ENCODE measurements at regions not wholly inside any gene's neighbourhood (a gene's known extent, or its start where the extent isn't known, plus 50 kb on each side); places are given as distances from the start of the nearest gene placed in this dataset.
"Not testable (repeated sequence)": the region's sequence is repeated elsewhere in the genome, so short reads cannot be mapped to it uniquely, and the experiment has no call there.

- H3K4me1 ChIP-seq = no peaks in the 10 kb centered on the region
- no peaks in the 10 kb centered on the region for H3K9me3 ChIP-seq (replicated peaks in 1 of 11)
- no peak overlapping the region for H3K4me3 ChIP-seq
- H3K4me2 ChIP-seq = no peak overlapping the region
- no peak for TF ChIP-seq Cebpa-rat (IDR thresholded peaks at IDR 0.05)
- H3K27me3 ChIP-seq = no peaks in the 10 kb centered on the region
- no peaks in the 10 kb centered on the region for H3K36me3 ChIP-seq
- H3K9ac ChIP-seq = no peak overlapping the region
- H3K27ac ChIP-seq = no peak overlapping the region
- no peaks in the 10 kb centered on the region for H4K20me1 ChIP-seq
These were observed 154.3 kb upstream of the ZBTB20 start for GRCh38 chr3:115301364-115301860.

- H3K9me3 ChIP-seq (replicated peaks in 1 of 11); H3K27me3 ChIP-seq; H4K20me1 ChIP-seq; H3K36me3 ChIP-seq; H3K4me2 ChIP-seq; H3K27ac ChIP-seq; H3K4me3 ChIP-seq; H3K9ac ChIP-seq: not testable (repeated sequence)
- H3K4me1 ChIP-seq = peaks cover 0 to 27% (median 0%) of the 10 kb centered on the region in 10 experiments; a peak in 6 of 20 replicates
These were observed 170.9 kb upstream of the ZBTB20 start for GRCh38 chr3:115317953-115318352.

DNA sequence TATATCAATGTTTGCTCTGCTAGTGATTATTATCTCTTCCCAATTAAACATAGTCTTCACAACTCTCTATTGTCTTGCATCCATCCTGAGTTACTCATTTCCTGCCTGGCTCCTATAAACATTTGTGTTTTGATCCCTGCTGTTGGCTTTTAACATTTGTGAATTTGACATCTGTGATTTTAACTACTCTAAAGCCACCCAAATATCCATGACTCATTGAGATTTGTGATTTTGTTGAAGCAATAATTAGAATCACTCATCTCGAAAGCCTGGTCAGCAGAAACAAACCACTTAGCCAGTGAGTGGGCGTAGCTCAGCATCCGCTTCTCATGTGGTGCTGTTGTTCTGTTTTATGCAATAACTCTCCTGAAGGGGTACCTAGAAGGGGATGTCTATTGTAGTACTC lies 174.3 kb upstream of the ZBTB20 start:
- Histone ChIP-seq H4K20me1 (no peaks in the 10 kb centered on the region), H3K9me3 (replicated peaks in 1 of 11) (no peaks in the 10 kb centered on the region), H3K27me3 (no peaks in the 10 kb centered on the region), H3K9ac (no peak overlapping the region), H3K4me1 (peaks cover 0 to 38% (median 0%) of the 10 kb centered on the region in 10 experiments; a peak in 6 of 20 replicates), H3K4me2 (peak overlapping the region in 3 of 11 experiments; percentile 30 to 57 (median 40); a peak in 7 of 22 replicates), H3K27ac (peak overlapping the region in 1 of 11 experiments; percentile 10; a peak in 2 of 22 replicates), H3K4me3 (no peak overlapping the region), H3K36me3 (no peaks in the 10 kb centered on the region)
- no peak for TF ChIP-seq Cebpa-rat (IDR thresholded peaks at IDR 0.05)

GRCh38 chr3:115322901-115323300 lies 175.8 kb upstream of the ZBTB20 start:
- Histone ChIP-seq H3K27ac (no peak overlapping the region), H3K9me3 (replicated peaks in 1 of 11) (no peaks in the 10 kb centered on the region), H3K4me1 (peaks cover 0 to 38% (median 0%) of the 10 kb centered on the region in 10 experiments; a peak in 6 of 20 replicates), H3K27me3 (no peaks in the 10 kb centered on the region), H3K9ac (no peak overlapping the region), H3K4me3 (no peak overlapping the region), H4K20me1 (no peaks in the 10 kb centered on the region), H3K4me2 (peak overlapping the region in 2 of 11 experiments; percentile 15 to 57; a peak in 3 of 22 replicates), H3K36me3 (no peaks in the 10 kb centered on the region)
- no peak for TF ChIP-seq Cebpa-rat (IDR thresholded peaks at IDR 0.05)

GRCh38 chr3:115323380-115323779 lies 176.3 kb upstream of the ZBTB20 start:
- TF ChIP-seq Cebpa-rat (IDR thresholded peaks at IDR 0.05) = no peak
- H3K9ac ChIP-seq = no peak overlapping the region
- H3K4me2 ChIP-seq = peak overlapping the region in 3 of 11 experiments; percentile 1 to 57 (median 15); a peak in 4 of 22 replicates
- H3K27me3 ChIP-seq = no peaks in the 10 kb centered on the region
- no peaks in the 10 kb centered on the region for H3K36me3 ChIP-seq
- no peaks in the 10 kb centered on the region for H3K9me3 ChIP-seq (replicated peaks in 1 of 11)
- peaks cover 0 to 38% (median 0%) of the 10 kb centered on the region in 10 experiments; a peak in 6 of 20 replicates for H3K4me1 ChIP-seq
- H3K4me3 ChIP-seq = no peak overlapping the region
- H4K20me1 ChIP-seq = no peaks in the 10 kb centered on the region
- H3K27ac ChIP-seq = no peak overlapping the region

- Histone ChIP-seq H3K9me3 (replicated peaks in 1 of 11) (no peaks in the 10 kb centered on the region), H3K4me1 (peaks cover 0 to 38% (median 0%) of the 10 kb centered on the region in 10 experiments; a peak in 6 of 20 replicates), H3K4me3 (no peak overlapping the region), H3K27me3 (no peaks in the 10 kb centered on the region), H3K27ac (no peak overlapping the region), H3K9ac (no peak overlapping the region), H3K36me3 (no peaks in the 10 kb centered on the region), H3K4me2 (peak overlapping the region in 3 of 11 experiments; percentile 1 to 57 (median 15); a peak in 4 of 22 replicates), H4K20me1 (no peaks in the 10 kb centered on the region)
- no peak for TF ChIP-seq Cebpa-rat (IDR thresholded peaks at IDR 0.05)
These were observed 177.0 kb upstream of the ZBTB20 start for GRCh38 chr3:115324056-115324455.

DNA sequence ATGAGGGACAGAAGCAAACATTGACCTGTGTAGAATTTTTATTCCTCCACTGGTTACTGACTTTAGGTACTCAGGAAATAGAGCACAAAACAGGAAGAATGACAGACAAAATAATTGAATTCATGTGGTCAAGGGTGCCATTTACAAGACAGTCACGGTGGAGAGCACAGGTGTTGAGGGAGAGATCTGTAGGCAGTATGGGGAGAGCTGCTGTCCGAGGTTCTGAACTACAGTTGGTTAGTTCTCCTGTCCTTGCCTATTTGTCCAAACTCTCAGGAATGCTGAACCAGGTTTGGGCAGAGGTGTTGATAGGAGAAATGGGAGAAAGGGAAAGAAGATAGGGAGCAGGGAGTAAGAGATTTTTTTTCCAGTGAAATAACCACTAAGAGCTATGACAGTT lies 178.5 kb upstream of the ZBTB20 start:
- Histone ChIP-seq H3K9ac (no peak overlapping the region), H3K4me3 (no peak overlapping the region), H3K9me3 (replicated peaks in 1 of 11) (no peaks in the 10 kb centered on the region), H3K27me3 (no peaks in the 10 kb centered on the region), H4K20me1 (no peaks in the 10 kb centered on the region), H3K4me2 (no peak overlapping the region), H3K36me3 (no peaks in the 10 kb centered on the region), H3K27ac (no peak overlapping the region), H3K4me1 (peaks cover 0 to 39% (median 0%) of the 10 kb centered on the region in 10 experiments; a peak in 6 of 20 replicates)
- no peak for TF ChIP-seq Cebpa-rat (IDR thresholded peaks at IDR 0.05)

DNA sequence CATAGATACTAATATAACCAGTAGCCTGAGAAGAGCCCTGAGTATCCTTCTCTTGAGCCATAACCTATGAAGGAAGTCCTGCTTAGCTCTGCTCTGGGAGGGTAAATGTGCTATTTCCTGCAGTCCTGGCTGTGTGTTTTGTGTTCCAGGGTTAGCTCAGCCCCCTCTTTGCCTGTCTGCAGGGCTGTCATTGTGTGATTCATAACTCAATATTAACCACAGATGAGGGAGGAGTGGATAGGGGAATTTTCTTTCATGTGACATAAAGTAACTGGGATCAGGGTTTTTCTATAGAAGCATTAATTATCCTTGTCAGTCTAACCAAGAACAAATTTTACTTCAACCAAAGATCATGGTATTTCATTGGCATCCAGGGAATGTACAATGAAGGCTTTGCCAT lies 183.3 kb upstream of the ZBTB20 start:
- Histone ChIP-seq H3K9ac (no peak overlapping the region), H3K4me3 (no peak overlapping the region), H4K20me1 (no peaks in the 10 kb centered on the region), H3K9me3 (replicated peaks in 1 of 11) (no peaks in the 10 kb centered on the region), H3K4me1 (peaks cover 0 to 4% (median 0%) of the 10 kb centered on the region in 10 experiments; a peak in 1 of 20 replicates), H3K4me2 (0 out of 22 replicates have a peak overlapping the region, but pooled peaks of 2 of the 11 experiments have one; percentile 2 to 11), H3K27ac (no peak overlapping the region), H3K27me3 (no peaks in the 10 kb centered on the region), H3K36me3 (no peaks in the 10 kb centered on the region)
- no peak for TF ChIP-seq Cebpa-rat (IDR thresholded peaks at IDR 0.05)

DNA sequence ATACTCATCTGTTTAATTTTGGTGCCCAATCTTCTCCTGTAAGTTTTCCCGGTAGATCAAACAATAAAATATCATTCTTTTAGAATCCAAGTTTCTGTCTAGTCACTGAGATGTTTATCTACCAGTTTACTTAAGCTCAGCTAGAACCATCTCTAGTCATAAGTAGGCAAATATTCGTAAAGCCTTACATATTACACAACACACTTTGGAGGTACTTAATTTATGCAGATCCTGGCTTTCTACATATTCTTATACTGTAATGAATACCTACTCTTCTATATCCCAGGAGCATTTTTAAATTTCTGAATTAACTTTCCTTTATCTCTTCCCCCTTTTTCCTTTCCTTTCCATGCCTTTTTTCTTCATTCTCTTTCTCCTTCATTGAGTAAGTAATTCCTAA lies 185.9 kb upstream of the ZBTB20 start:
- TF ChIP-seq Cebpa-rat (IDR thresholded peaks at IDR 0.05) = no peak
- Histone ChIP-seq H3K4me1 (peaks cover 0 to 4% (median 0%) of the 10 kb centered on the region in 10 experiments; a peak in 1 of 20 replicates), H3K9ac (no peak overlapping the region), H3K27ac (no peak overlapping the region), H3K4me3 (no peak overlapping the region), H3K27me3 (no peaks in the 10 kb centered on the region), H3K36me3 (no peaks in the 10 kb centered on the region), H4K20me1 (no peaks in the 10 kb centered on the region), H3K9me3 (replicated peaks in 1 of 11) (no peaks in the 10 kb centered on the region), H3K4me2 (no peak overlapping the region)

DNA sequence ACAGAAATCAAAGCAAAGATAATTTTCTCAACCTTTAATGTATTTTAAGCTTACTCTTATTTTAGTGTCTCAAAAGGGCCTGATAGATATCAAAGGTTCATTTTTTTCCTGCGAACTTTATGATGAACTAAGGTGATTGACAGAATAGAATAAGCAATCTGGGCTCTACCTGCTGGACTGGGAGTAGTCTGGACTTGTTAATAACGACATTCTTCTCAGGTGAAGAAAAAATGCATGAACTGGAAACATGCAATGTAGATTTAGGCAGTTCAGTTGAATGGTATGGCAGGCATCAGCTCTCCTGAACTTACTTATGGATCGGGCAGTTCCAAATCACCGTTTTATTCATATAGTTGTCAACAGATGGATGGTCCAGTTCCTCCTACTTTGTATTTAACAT lies 189.7 kb upstream of the ZBTB20 start:
- Histone ChIP-seq H3K36me3 (no peaks in the 10 kb centered on the region), H3K4me2 (no peak overlapping the region), H4K20me1 (no peaks in the 10 kb centered on the region), H3K9me3 (replicated peaks in 1 of 11) (no peaks in the 10 kb centered on the region), H3K27ac (no peak overlapping the region), H3K27me3 (no peaks in the 10 kb centered on the region), H3K9ac (no peak overlapping the region), H3K4me3 (no peak overlapping the region), H3K4me1 (peaks cover 0 to 15% (median 3%) of the 10 kb centered on the region in 10 experiments; a peak in 8 of 20 replicates)
- no peak for TF ChIP-seq Cebpa-rat (IDR thresholded peaks at IDR 0.05)
